Right cardiac atrium (tissue), 5 donors: ENCODE measurements at regions not wholly inside any gene's neighbourhood (a gene's known extent, or its start where the extent isn't known, plus 50 kb on each side); places are given as distances from the start of the nearest gene placed in this dataset.
"Not testable (repeated sequence)": the region's sequence is repeated elsewhere in the genome, so short reads cannot be mapped to it uniquely, and the experiment has no call there.

Experiments
- ATAC-seq, 2 donors: fragments of 200-7000 bp; cut with Tn5 transposase; one replicate each; pipeline versions ENCODE4 v1.8.0 to v1.9.1; 2020; ENCODE audit warnings: moderate library complexity in 2 of 2, mild to moderate bottlenecking in 1 of 2
- DNase-seq, 3 donors: peaks; one replicate each; pipeline ENCODE4 v3.0.0-alpha.2; 2020
- H3K27ac ChIP-seq: one replicate; pipeline ENCODE4 v1.5.1; 2013; ENCODE audit warnings: mild to moderate bottlenecking, low read length, control low read depth, moderate library complexity
- H3K27me3 ChIP-seq: one replicate; pipeline ENCODE4 v1.6.1; 2013; ENCODE audit not compliant: control insufficient read depth, insufficient read depth
- H3K4me1 ChIP-seq: one replicate; pipeline ENCODE4 v1.6.1; 2013; ENCODE audit warnings: low read length; ENCODE audit not compliant: control insufficient read depth, insufficient read depth
- H3K4me3 ChIP-seq: one replicate; pipeline ENCODE4 v1.5.1; 2013; ENCODE audit warnings: low read length, control low read depth
- H3K9me3 ChIP-seq: one replicate; pipeline ENCODE4 v1.6.1; 2013; ENCODE audit warnings: low read length; ENCODE audit not compliant: control insufficient read depth
- WGBS: extraction: QIAGEN DNeasy Blood & Tissue Kit; methylation state at CpG from one replicate; pipeline ENCODE4 v1.1.7; 2013; 5-methylcytosine and 5-hydroxymethylcytosine counted together
- intact Hi-C, 4 donors: fragments of 100-400 bp; cut with DNase I; formaldehyde crosslinking; loops; one replicate each; pipeline versions ENCODE4 v1.11.0 to v1.14.0; 2022 to 2023
- donor health status: healthy with polysubstance abuse.
- donor health status: DM: no; HTN: yes; CAD: no.
- donor health status: DM: no; HTN: no; CAD: no.
- donor health status: DM: no; HTN: yes; CAD: no; lungs with severe emphysema.
- donor health status: DM: yes; HTN: yes; CAD: no.

- H3K27ac ChIP-seq, result no peak overlapping the region
- no peaks in the 10 kb centered on the region for H3K9me3 ChIP-seq
- intact Hi-C loops, result no loop called here
- WGBS, result 95% methylated on average over 2 of the region's 2 CpGs
- H3K4me1 ChIP-seq, result no peaks in the 10 kb centered on the region
- H3K27me3 ChIP-seq, result no peaks in the 10 kb centered on the region
- no peak for DNase-seq
- no peak for ATAC-seq
- no peak overlapping the region for H3K4me3 ChIP-seq
Measured at GRCh38 chr1:233737341-233737740, 123.4 kb downstream of the KCNK1 start.

- Histone ChIP-seq H3K27me3 (no peaks in the 10 kb centered on the region), H3K4me3 (no peak overlapping the region), H3K9me3 (no peaks in the 10 kb centered on the region), H3K27ac (no peak overlapping the region), H3K4me1 (no peaks in the 10 kb centered on the region)
- intact Hi-C loops, result no loop called here
- WGBS, result 86% methylated on average over 8 of the region's 8 CpGs
- ATAC-seq, result no peak
- DNase-seq, result no peak
Measured at GRCh38 chr1:233738396-233738795, 124.5 kb downstream of the KCNK1 start.

GRCh38 chr1:233738850-233739249 lies 124.9 kb downstream of the KCNK1 start:
- Histone ChIP-seq H3K27ac (no peak overlapping the region), H3K27me3 (no peaks in the 10 kb centered on the region), H3K4me1 (no peaks in the 10 kb centered on the region), H3K4me3 (no peak overlapping the region), H3K9me3 (no peaks in the 10 kb centered on the region)
- WGBS, result 81% methylated on average over 14 of the region's 14 CpGs
- DNase-seq, result no peak
- intact Hi-C loops, result no loop called here
- no peak for ATAC-seq

- H3K4me1 ChIP-seq, result no peaks in the 10 kb centered on the region
- DNase-seq (no peak), ATAC-seq (no peak)
- 19% methylated on average over 3 of the region's 3 CpGs for WGBS
- H3K27ac ChIP-seq, result no peak overlapping the region
- H3K9me3 ChIP-seq, result no peaks in the 10 kb centered on the region
- no peaks in the 10 kb centered on the region for H3K27me3 ChIP-seq
- intact Hi-C loops, result no loop called here
- H3K4me3 ChIP-seq, result no peak overlapping the region
Measured at GRCh38 chr1:233744779-233745513, 131.0 kb downstream of the KCNK1 start.

GRCh38 chr1:233750139-233750538 lies 136.2 kb downstream of the KCNK1 start:
- Histone ChIP-seq H3K27ac (no peak overlapping the region), H3K4me3 (no peak overlapping the region), H3K9me3 (no peaks in the 10 kb centered on the region), H3K27me3 (no peaks in the 10 kb centered on the region), H3K4me1 (no peaks in the 10 kb centered on the region)
- intact Hi-C loops, result no loop called here
- ATAC-seq, result no peak
- 93% methylated on average over 1 of the region's 1 CpG for WGBS
- no peak for DNase-seq

- Histone ChIP-seq H3K4me1 (no peaks in the 10 kb centered on the region), H3K9me3 (no peaks in the 10 kb centered on the region), H3K27ac (no peak overlapping the region), H3K4me3 (no peak overlapping the region), H3K27me3 (no peaks in the 10 kb centered on the region)
- WGBS, result 62% methylated on average over 1 of the region's 1 CpG
- DNase-seq (no peak), ATAC-seq (no peak)
- intact Hi-C loops, result no loop called here
Measured at GRCh38 chr1:233759665-233760064, 144.8 kb upstream of the SLC35F3 start.

- H3K4me3 ChIP-seq, ATAC-seq, DNase-seq, H3K27ac ChIP-seq, H3K9me3 ChIP-seq, H3K27me3 ChIP-seq, H3K4me1 ChIP-seq, intact Hi-C loops: not testable (repeated sequence)
- 95% methylated on average over 3 of the region's 3 CpGs for WGBS
Measured at GRCh38 chr1:233764304-233764703, 140.2 kb upstream of the SLC35F3 start.

GRCh38 chr1:233777566-233777965 lies 126.9 kb upstream of the SLC35F3 start:
- Histone ChIP-seq H3K4me3 (no peak overlapping the region), H3K27ac (no peak overlapping the region), H3K4me1 (no peaks in the 10 kb centered on the region), H3K27me3 (no peaks in the 10 kb centered on the region), H3K9me3 (peaks cover 2% of the 10 kb centered on the region)
- no peak for DNase-seq
- intact Hi-C loops, result no loop called here
- 90% methylated on average over 1 of the region's 1 CpG for WGBS
- ATAC-seq, result no peak

- no peak overlapping the region for H3K27ac ChIP-seq
- peaks cover 2% of the 10 kb centered on the region for H3K9me3 ChIP-seq
- no peak for ATAC-seq
- intact Hi-C loops, result no loop called here
- 93% methylated on average over 2 of the region's 2 CpGs for WGBS
- no peaks in the 10 kb centered on the region for H3K27me3 ChIP-seq
- DNase-seq, result no peak
- no peaks in the 10 kb centered on the region for H3K4me1 ChIP-seq
- no peak overlapping the region for H3K4me3 ChIP-seq
Measured at GRCh38 chr1:233780049-233780448, 124.4 kb upstream of the SLC35F3 start.

GRCh38 chr1:233782937-233783586 lies 121.4 kb upstream of the SLC35F3 start:
- no peaks in the 10 kb centered on the region for H3K27me3 ChIP-seq
- peaks cover 2% of the 10 kb centered on the region for H3K9me3 ChIP-seq
- no peak overlapping the region for H3K4me3 ChIP-seq
- no peak for ATAC-seq
- 88% methylated on average over 9 of the region's 9 CpGs for WGBS
- intact Hi-C loops, result no loop called here
- H3K27ac ChIP-seq, result no peak overlapping the region
- no peak for DNase-seq
- no peaks in the 10 kb centered on the region for H3K4me1 ChIP-seq

GRCh38 chr1:233787599-233787998 lies 116.9 kb upstream of the SLC35F3 start:
- ATAC-seq (no peak), DNase-seq (no peak)
- no peaks in the 10 kb centered on the region for H3K9me3 ChIP-seq
- no peaks in the 10 kb centered on the region for H3K27me3 ChIP-seq
- no peak overlapping the region for H3K4me3 ChIP-seq
- H3K4me1 ChIP-seq, result no peaks in the 10 kb centered on the region
- WGBS, result 81% methylated on average over 3 of the region's 3 CpGs
- intact Hi-C loops, result no loop called here
- H3K27ac ChIP-seq, result no peak overlapping the region
